Vagina (tissue), 2 donors: ENCODE measurements at regions not wholly inside any gene's neighbourhood (a gene's known extent, or its start where the extent isn't known, plus 50 kb on each side); places are given as distances from the start of the nearest gene placed in this dataset.

Experiments
- POLR2A ChIP-seq, 2 donors: fragments of 450-650 bp; IDR thresholded peaks; one replicate each; pipeline ENCODE4 v1.6.1; 2017; ENCODE audit warnings: antibody characterized with exemption in 2 of 2, mild to moderate bottlenecking in 2 of 2, moderate library complexity in 2 of 2
- POLR2AphosphoS5 ChIP-seq, 2 donors: sonication (generic); formaldehyde crosslinking; IDR thresholded peaks; one replicate each; pipeline ENCODE4 v1.9.0; 2017; ENCODE audit warnings: antibody characterized with exemption in 2 of 2, mild to moderate bottlenecking in 2 of 2, low read depth in 1 of 2; ENCODE audit not compliant: insufficient read depth in 1 of 2
- TF ChIP-seq, protein P1 (sequence below), 3 experiments: fragments of 450-650 bp in 2 of 3; fragments of 200-600 bp in 1 of 3; sonication (generic) in 1 of 3; IDR thresholded peaks; one replicate each; pipeline ENCODE4 v1.5.1; 2017 to 2019; ENCODE audit warnings: antibody characterized with exemption in 3 of 3, mild to moderate bottlenecking in 2 of 3, moderate library complexity in 2 of 3

GRCh38 chr7:118013252-118014010, 140.2 kb upstream of the CTTNBP2 start:
- TF ChIP-seq, protein P1, sequence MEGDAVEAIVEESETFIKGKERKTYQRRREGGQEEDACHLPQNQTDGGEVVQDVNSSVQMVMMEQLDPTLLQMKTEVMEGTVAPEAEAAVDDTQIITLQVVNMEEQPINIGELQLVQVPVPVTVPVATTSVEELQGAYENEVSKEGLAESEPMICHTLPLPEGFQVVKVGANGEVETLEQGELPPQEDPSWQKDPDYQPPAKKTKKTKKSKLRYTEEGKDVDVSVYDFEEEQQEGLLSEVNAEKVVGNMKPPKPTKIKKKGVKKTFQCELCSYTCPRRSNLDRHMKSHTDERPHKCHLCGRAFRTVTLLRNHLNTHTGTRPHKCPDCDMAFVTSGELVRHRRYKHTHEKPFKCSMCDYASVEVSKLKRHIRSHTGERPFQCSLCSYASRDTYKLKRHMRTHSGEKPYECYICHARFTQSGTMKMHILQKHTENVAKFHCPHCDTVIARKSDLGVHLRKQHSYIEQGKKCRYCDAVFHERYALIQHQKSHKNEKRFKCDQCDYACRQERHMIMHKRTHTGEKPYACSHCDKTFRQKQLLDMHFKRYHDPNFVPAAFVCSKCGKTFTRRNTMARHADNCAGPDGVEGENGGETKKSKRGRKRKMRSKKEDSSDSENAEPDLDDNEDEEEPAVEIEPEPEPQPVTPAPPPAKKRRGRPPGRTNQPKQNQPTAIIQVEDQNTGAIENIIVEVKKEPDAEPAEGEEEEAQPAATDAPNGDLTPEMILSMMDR (IDR thresholded peaks at IDR 0.05): no peak
- TF ChIP-seq POLR2AphosphoS5 (IDR thresholded peaks at IDR 0.05; ENCODE audit: insufficient read depth in 1 of 2, low read depth in 1 of 2) (no peak), POLR2A (IDR thresholded peaks at IDR 0.05) (no peak)
